ENCODE measurements at regions not wholly inside any gene's neighbourhood (a gene's known extent, or its start where the extent isn't known, plus 50 kb on each side); places are given as distances from the start of the nearest gene placed in this dataset.
"Not testable (repeated sequence)": the region's sequence is repeated elsewhere in the genome, so short reads cannot be mapped to it uniquely, and the experiment has no call there.

- DNase-seq (ENCODE audit: low read depth, low spot score): no peak
These were observed 154.1 kb upstream of the HDAC4 start for GRCh38 chr2:239554766-239555570.

GRCh38 chr2:239553376-239554000 is 152.7 kb upstream of the HDAC4 start:
- DNase-seq (ENCODE audit: low read depth, low spot score): no peak

- DNase-seq (ENCODE audit: low read depth, low spot score): no peak
These were observed 151.6 kb upstream of the HDAC4 start for GRCh38 chr2:239552213-239552926.

GRCh38 chr2:239551206-239551605 is 150.4 kb upstream of the HDAC4 start:
- DNase-seq (ENCODE audit: low read depth, low spot score): no peak

- DNase-seq (ENCODE audit: low read depth, low spot score): no peak
These were observed 149.5 kb upstream of the HDAC4 start for GRCh38 chr2:239550357-239550756.

- no peak for DNase-seq (ENCODE audit: low read depth, low spot score)
These were observed 149.0 kb upstream of the HDAC4 start for GRCh38 chr2:239549711-239550255.

GRCh38 chr2:239548965-239549595 is 148.3 kb upstream of the HDAC4 start:
- no peak for DNase-seq (ENCODE audit: low read depth, low spot score)

GRCh38 chr2:239548451-239548871 is 147.6 kb upstream of the HDAC4 start:
- DNase-seq (ENCODE audit: low read depth, low spot score): no peak

GRCh38 chr2:239547140-239547539 is 146.3 kb upstream of the HDAC4 start:
- not testable (repeated sequence) for DNase-seq (ENCODE audit: low read depth, low spot score)

- no peak for DNase-seq (ENCODE audit: low read depth, low spot score)
These were observed 145.7 kb upstream of the HDAC4 start for GRCh38 chr2:239546541-239546940.

GRCh38 chr2:239545741-239546392 is 145.0 kb upstream of the HDAC4 start:
- DNase-seq (ENCODE audit: low read depth, low spot score): no peak

GRCh38 chr2:239544918-239545465 is 144.2 kb upstream of the HDAC4 start:
- DNase-seq (ENCODE audit: low read depth, low spot score): no peak

GRCh38 chr2:239544143-239544917 is 143.5 kb upstream of the HDAC4 start:
- DNase-seq (ENCODE audit: low read depth, low spot score): peak; percentile 22

GRCh38 chr2:239543702-239544101 is 142.9 kb upstream of the HDAC4 start:
- no peak for DNase-seq (ENCODE audit: low read depth, low spot score)

GRCh38 chr2:239540174-239540573 is 139.4 kb upstream of the HDAC4 start:
- no peak for DNase-seq (ENCODE audit: low read depth, low spot score)

GRCh38 chr2:239539776-239540100 is 138.9 kb upstream of the HDAC4 start:
- DNase-seq (ENCODE audit: low read depth, low spot score): no peak

- DNase-seq (ENCODE audit: low read depth, low spot score): no peak
These were observed 138.4 kb upstream of the HDAC4 start for GRCh38 chr2:239539083-239539775.

GRCh38 chr2:239538357-239539052 is 137.7 kb upstream of the HDAC4 start:
- DNase-seq (ENCODE audit: low read depth, low spot score): no peak

Measured in ELF-1 (cell line).